ENCODE measurements at regions not wholly inside any gene's neighbourhood (a gene's known extent, or its start where the extent isn't known, plus 50 kb on each side); places are given as distances from the start of the nearest gene placed in this dataset.

DNA sequence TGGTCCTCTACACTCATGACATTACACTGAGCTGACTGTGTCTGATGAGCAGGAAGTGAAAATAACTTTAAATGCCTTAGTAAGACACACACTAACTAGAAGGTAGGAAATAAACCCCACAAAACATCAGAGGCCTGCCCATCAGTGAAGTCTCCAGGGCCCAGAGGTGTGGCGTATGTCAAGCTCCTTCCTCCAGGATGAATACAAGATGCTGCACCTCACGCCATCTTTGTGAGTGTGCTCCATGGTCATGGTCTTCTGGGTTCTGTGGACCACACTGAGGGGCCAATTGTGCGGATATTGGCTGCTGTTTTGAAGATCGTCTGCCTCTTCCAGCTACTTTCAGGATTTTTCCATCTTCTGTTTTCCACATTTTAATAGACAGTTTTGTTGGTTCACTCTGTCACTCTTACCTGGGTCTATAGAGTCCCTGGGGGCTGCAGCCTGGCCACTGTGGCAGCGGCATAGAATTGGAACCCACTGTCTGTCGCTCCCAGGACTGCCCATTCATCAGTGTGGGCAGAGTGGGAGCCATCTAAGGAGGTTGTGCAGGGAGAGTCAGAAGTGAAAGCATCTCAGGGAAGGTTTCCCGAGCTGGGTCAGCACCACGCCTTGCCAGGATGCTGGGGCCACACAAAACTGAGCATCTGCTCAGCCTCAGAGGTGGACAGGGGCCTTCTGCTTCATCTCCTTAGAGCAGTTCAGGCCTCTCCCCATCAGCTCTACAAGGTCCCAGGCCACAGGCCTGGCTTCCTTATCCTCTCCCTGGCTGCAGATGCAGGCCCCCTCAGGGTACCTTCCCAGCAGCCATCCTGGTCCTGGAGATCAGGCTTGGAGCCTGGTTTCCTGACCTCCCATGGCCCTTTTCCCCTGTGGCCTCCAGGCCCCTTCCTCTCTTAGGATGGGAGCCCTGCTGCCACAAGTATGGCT lies 57.5 kb upstream of the C14orf180 start:
- no peak for DNase-seq

DNA sequence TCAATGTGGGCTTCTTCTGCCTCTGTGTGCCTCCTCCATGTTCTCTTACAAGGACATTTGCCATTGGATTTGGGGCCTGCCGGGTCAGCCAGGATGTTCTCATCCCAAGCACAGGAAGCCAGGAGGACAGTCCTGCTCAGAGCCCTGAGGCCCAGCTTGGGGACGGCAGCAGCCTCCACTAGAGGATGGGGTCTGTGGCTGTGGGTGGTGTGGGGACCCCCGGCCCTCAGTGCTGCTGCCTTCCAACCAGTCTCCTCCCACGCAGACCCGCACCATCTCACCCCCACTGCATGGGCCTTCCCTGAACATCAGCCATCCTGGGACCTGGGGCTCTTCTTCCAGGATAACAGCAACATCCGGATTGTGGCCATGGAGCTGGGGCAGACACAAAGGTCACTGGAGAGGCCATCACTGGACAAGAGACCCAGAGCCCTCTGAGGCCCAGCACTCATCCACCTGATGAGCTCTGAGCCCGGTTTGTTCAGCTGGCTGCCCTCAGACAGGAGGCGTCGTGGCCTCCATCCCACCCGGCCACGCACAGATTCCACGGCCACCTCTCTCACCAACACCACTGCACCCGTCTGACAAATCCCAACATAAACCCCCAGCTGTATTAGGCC lies 56.5 kb upstream of the C14orf180 start:
- DNase-seq = no peak

DNA sequence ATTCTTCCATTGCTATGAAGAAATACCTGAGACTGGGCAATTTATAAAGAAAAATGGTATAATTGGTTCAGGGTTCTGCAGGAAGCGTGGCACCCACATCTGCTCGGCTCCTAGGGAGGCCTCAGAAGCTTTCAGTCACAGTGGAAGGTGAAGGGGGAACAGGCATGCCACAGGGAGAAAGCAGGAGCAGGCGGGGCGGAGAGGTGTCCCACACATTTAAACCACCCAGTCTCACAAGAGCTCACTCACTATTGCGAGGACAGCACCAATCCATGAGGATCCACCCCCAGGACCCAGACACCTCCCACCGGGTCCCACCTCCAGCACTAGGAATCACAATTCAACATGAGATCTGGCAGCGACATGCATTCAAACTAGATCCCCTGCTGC lies 56.0 kb upstream of the C14orf180 start:
- no peak for DNase-seq

DNA sequence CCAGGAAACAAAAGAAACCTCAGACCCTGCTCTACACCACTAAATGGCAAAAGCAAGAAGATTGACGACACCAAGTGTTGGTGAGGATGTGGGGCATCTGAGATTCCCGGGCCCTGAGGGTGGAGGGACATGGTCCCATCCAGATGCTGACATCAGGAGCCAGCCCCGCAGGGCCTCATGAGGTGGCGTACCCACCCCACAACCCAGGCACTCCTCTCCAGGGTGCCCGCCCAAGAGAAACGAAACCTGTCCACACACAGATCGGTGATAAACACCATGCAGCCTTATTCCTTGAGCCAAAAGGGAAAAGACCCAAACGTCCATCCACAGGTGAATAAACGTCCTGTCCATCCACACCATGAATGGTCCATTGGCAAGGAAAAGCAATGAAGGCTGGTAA lies 54.8 kb upstream of the C14orf180 start:
- no peak for DNase-seq

DNA sequence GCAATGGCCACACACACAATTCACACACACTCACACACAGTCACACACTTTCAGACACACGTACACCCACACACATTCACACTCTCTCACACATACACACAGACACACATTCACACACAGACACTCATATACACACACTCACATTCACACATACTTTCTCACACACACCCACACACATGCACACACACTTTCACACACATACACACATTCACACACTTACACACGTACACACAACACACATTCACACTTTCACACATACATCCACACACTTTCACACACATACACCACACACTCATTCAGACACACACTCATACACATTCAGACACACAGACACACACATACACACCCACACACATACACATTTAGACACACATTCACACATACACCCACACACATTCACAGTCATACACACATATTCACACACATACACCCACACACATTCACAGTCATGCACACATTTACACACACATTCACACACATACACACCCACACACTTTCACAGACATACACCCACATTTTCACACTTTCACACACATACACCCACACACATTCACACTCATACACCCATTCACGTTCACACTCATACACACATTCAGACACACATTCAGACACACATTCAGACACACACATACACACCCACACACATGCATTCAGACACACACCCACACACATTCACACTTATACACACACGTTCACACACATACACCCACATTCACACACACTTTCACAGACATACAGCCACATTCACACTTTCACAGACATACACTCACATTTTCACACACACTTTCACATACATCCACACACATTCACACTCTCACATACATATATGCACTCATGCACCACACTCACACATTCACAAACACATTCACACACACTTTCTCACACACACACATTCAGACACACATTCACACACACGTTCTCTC lies 52.6 kb upstream of the C14orf180 start:
- DNase-seq = no peak

DNA sequence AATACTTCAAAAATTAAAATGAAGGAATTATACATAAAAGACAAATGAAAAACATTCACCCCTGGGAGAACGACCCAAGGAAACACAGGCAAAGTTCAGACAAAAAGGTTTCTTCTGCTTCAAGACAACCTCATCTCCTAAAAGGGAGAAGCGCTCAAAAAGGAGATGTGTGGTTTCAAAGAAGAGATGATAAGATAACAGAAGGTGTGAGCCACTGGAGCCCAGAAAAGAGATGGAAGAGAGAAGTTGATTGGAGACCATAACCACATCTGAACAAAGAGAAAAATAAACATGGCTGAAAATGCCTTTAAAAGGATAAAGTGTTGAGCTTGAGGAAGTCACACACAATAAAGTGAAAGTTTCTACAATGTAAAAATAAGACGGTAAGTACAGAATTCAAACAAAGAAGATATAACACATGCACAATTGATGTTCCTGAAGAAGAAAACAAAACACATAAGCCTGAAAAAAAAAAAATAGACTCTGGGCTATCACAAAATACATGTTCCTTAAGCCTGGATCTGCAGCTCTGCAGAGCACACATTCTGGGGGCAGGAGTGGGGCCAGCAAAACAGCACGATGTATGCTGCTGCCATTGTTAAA lies 51.6 kb upstream of the C14orf180 start:
- DNase-seq = no peak

DNA sequence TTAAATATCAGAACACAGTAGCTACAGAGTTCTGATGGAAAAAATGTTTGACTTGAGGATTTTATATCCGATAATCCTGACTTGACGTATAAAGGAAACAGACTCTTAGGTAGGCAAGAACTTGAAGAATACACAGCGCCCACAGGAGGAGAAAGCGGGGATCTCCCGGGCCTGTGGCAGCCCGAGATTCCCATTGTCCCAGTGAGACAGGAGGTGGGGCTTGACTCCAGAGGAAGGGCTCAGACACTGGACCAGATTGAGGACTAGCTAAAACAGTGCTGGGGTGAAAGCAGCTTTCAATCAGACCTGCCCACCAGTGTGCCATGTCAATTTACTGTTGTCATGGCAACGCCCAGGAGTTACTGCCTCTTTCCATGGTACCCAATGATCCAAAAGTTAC lies 51.1 kb upstream of the C14orf180 start:
- no peak for DNase-seq

All from NCI-H1092 treated with DMSO at 0.1 percent for 48 hours (cell line).